ENCODE measurements at regions not wholly inside any gene's neighbourhood (a gene's known extent, or its start where the extent isn't known, plus 50 kb on each side); places are given as distances from the start of the nearest gene placed in this dataset.

GRCh38 chr1:193348769-193349535 is 162.5 kb upstream of the B3GALT2 start:
- no peak for TF ChIP-seq SIN3A (IDR thresholded peaks at IDR 0.05; ENCODE audit: borderline replicate concordance, insufficient read depth, low read length)
- no peak for TF ChIP-seq FOXP2 (optimal IDR thresholded peaks at IDR 0.05; ENCODE audit: borderline replicate concordance, extremely low read depth, extremely low read length, insufficient read depth)
- TF ChIP-seq REST (IDR thresholded peaks at IDR 0.05; ENCODE audit: insufficient read depth in 1 of 2, low read depth in 2 of 2, low read length in 2 of 2), result no peak
- TF ChIP-seq POLR2AphosphoS5 (IDR thresholded peaks at IDR 0.05; ENCODE audit: low read depth, low read length), result no peak
- TF ChIP-seq TAF1 (IDR thresholded peaks at IDR 0.05; ENCODE audit: borderline replicate concordance, insufficient read depth, low read length), result no peak

GRCh38 chr1:193348091-193348768 is 161.8 kb upstream of the B3GALT2 start:
- no peak for TF ChIP-seq REST (IDR thresholded peaks at IDR 0.05; ENCODE audit: insufficient read depth in 1 of 2, low read depth in 2 of 2, low read length in 2 of 2)

- TF ChIP-seq POLR2AphosphoS5 (IDR thresholded peaks at IDR 0.05; ENCODE audit: low read depth, low read length) (no peak), FOXP2 (optimal IDR thresholded peaks at IDR 0.05; ENCODE audit: borderline replicate concordance, extremely low read depth, extremely low read length, insufficient read depth) (no peak), REST (IDR thresholded peaks at IDR 0.05; ENCODE audit: insufficient read depth in 1 of 2, low read depth in 2 of 2, low read length in 2 of 2) (no peak), SIN3A (IDR thresholded peaks at IDR 0.05; ENCODE audit: borderline replicate concordance, insufficient read depth, low read length) (no peak), TAF1 (IDR thresholded peaks at IDR 0.05; ENCODE audit: borderline replicate concordance, insufficient read depth, low read length) (no peak)
Measured at GRCh38 chr1:193346085-193346484, 159.7 kb upstream of the B3GALT2 start.

- TF ChIP-seq POLR2AphosphoS5 (IDR thresholded peaks at IDR 0.05; ENCODE audit: low read depth, low read length), result no peak
- no peak for TF ChIP-seq SIN3A (IDR thresholded peaks at IDR 0.05; ENCODE audit: borderline replicate concordance, insufficient read depth, low read length)
- no peak for TF ChIP-seq TAF1 (IDR thresholded peaks at IDR 0.05; ENCODE audit: borderline replicate concordance, insufficient read depth, low read length)
- no peak for TF ChIP-seq REST (IDR thresholded peaks at IDR 0.05; ENCODE audit: insufficient read depth in 1 of 2, low read depth in 2 of 2, low read length in 2 of 2)
- TF ChIP-seq FOXP2 (optimal IDR thresholded peaks at IDR 0.05; ENCODE audit: borderline replicate concordance, extremely low read depth, extremely low read length, insufficient read depth), result no peak
Measured at GRCh38 chr1:193342811-193343210, 156.4 kb upstream of the B3GALT2 start.
